ENCODE measurements at regions not wholly inside any gene's neighbourhood (a gene's known extent, or its start where the extent isn't known, plus 50 kb on each side); places are given as distances from the start of the nearest gene placed in this dataset.

DNA sequence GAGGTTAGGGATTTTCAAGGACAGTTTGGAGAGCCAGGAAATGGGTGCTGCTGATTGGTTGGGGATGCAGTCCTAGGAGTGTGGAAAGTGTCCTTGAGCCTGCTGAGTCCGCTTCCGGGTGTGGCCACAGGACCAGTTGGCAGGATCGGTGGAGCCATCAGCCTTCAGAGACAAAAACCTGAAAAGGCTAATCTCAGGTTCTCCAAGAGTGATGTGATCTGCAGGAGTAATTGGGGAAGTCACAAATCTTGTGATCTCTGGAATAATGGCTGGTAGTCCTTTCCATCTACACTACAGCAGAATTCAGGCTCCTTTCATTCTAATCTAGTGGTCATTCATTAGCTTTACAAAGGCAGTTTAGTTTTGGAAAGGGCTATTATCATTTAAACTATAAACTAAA is 55.9 kb upstream of the BMP2K start:
- H3K27me3 ChIP-seq (ENCODE audit: insufficient read depth, low read depth, severe bottlenecking): no peaks in the 10 kb centered on the region
- H3K9me3 ChIP-seq (ENCODE audit: severe bottlenecking): no peaks in the 10 kb centered on the region
- no peak overlapping the region for H3K4me3 ChIP-seq (ENCODE audit: low read depth, low read length)
- no peak for DNase-seq
- no peak overlapping the region for H3K27ac ChIP-seq
- no peaks in the 10 kb centered on the region for H3K36me3 ChIP-seq
- TF ChIP-seq, protein P1, sequence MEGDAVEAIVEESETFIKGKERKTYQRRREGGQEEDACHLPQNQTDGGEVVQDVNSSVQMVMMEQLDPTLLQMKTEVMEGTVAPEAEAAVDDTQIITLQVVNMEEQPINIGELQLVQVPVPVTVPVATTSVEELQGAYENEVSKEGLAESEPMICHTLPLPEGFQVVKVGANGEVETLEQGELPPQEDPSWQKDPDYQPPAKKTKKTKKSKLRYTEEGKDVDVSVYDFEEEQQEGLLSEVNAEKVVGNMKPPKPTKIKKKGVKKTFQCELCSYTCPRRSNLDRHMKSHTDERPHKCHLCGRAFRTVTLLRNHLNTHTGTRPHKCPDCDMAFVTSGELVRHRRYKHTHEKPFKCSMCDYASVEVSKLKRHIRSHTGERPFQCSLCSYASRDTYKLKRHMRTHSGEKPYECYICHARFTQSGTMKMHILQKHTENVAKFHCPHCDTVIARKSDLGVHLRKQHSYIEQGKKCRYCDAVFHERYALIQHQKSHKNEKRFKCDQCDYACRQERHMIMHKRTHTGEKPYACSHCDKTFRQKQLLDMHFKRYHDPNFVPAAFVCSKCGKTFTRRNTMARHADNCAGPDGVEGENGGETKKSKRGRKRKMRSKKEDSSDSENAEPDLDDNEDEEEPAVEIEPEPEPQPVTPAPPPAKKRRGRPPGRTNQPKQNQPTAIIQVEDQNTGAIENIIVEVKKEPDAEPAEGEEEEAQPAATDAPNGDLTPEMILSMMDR (IDR thresholded peaks at IDR 0.05; ENCODE audit: low read depth, low read length): no peak

DNA sequence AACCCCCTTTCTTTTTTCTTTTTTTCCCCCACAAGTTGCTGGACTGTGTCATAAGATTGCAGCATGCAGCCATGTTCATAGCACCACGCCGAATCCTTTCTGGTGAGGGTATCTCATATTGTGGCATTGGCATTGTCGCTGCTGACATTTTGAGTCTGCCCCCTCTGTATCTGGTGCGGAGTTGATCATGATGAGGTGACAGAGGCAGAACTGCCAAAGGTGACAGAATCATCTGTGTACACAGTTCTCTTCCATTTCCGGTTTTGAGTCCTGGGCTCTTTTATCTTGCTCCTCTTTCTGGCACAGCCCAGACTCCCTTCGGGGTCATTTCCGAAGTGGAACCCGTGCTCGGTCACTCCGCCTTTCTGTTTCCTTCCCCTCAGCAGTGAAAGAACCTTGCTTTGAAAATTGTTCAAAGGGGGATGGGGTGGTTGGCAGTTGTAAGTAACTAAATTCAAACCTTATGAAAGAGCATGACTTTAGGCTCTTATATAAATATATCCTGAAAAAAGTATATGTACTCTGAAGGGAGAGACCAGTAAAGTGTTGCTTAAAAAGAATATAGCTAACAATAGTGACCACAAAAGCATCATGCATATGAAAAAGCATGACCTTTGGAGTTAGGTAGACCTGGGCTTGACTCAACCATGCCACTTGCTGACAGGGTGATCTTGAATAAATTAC is 55.0 kb upstream of the BMP2K start:
- no peak for DNase-seq
- no peaks in the 10 kb centered on the region for H3K9me3 ChIP-seq (ENCODE audit: severe bottlenecking)
- H3K27me3 ChIP-seq (ENCODE audit: insufficient read depth, low read depth, severe bottlenecking): no peaks in the 10 kb centered on the region
- H3K27ac ChIP-seq: no peak overlapping the region
- TF ChIP-seq, protein P1 (IDR thresholded peaks at IDR 0.05; ENCODE audit: low read depth, low read length): no peak
- no peaks in the 10 kb centered on the region for H3K36me3 ChIP-seq
- no peak overlapping the region for H3K4me3 ChIP-seq (ENCODE audit: low read depth, low read length)

DNA sequence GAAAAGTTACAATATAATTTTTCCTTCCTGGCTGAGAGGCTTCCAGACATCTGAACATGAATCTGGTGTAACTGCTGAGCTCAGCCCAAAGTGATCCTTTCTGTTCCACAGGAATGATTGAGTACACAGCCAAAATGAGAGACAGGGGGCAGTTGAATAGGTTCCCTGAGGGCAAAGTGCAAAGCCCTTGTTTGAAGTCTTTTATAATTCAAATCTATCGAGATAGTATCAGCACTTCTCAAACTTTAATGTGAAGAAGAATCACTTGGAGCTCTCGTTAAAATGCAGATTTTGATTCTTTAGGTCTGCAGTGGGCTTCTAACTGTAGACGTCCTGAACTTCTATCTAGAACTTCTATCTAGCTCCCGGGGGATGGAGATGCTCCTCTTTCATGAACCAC is 54.4 kb upstream of the BMP2K start:
- H3K36me3 ChIP-seq: no peaks in the 10 kb centered on the region
- DNase-seq: no peak
- no peak overlapping the region for H3K27ac ChIP-seq
- no peaks in the 10 kb centered on the region for H3K9me3 ChIP-seq (ENCODE audit: severe bottlenecking)
- H3K27me3 ChIP-seq (ENCODE audit: insufficient read depth, low read depth, severe bottlenecking): no peaks in the 10 kb centered on the region
- TF ChIP-seq, protein P1 (IDR thresholded peaks at IDR 0.05; ENCODE audit: low read depth, low read length): no peak
- no peak overlapping the region for H3K4me3 ChIP-seq (ENCODE audit: low read depth, low read length)

DNA sequence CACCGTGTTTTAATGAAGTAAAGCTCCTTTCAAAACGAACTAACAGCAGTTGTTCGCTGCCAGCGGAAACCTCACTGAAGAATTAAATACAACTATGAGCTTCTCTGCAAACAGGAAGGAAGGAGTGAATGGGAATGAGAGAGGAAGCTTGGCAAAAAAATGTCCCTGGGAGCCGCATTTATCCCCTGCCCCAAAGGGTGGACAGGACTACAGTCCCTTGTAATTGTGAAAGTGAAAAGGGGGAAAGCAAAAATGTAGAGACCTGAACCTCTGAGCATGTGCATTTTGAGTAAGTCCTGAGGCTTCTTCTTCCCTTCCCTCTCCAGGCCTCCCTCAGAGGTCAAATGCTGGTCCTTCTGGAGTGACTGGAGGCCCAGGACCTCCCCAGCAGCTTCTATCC is 53.8 kb upstream of the BMP2K start:
- H3K27ac ChIP-seq: no peak overlapping the region
- no peaks in the 10 kb centered on the region for H3K9me3 ChIP-seq (ENCODE audit: severe bottlenecking)
- no peak for DNase-seq
- no peak overlapping the region for H3K4me3 ChIP-seq (ENCODE audit: low read depth, low read length)
- H3K27me3 ChIP-seq (ENCODE audit: insufficient read depth, low read depth, severe bottlenecking): no peaks in the 10 kb centered on the region
- H3K36me3 ChIP-seq: no peaks in the 10 kb centered on the region
- TF ChIP-seq, protein P1 (IDR thresholded peaks at IDR 0.05; ENCODE audit: low read depth, low read length): no peak

- Histone ChIP-seq H3K27me3 (ENCODE audit: insufficient read depth, low read depth, severe bottlenecking) (no peaks in the 10 kb centered on the region), H3K4me3 (ENCODE audit: low read depth, low read length) (no peak overlapping the region), H3K27ac (no peak overlapping the region), H3K9me3 (ENCODE audit: severe bottlenecking) (no peaks in the 10 kb centered on the region), H3K36me3 (no peaks in the 10 kb centered on the region)
- no peak for DNase-seq
- TF ChIP-seq, protein P1 (IDR thresholded peaks at IDR 0.05; ENCODE audit: low read depth, low read length): no peak
These were observed 53.3 kb upstream of the BMP2K start for GRCh38 chr4:78722878-78723277.
